OCI-LY7 (cell line): ENCODE measurements at regions not wholly inside any gene's neighbourhood (a gene's known extent, or its start where the extent isn't known, plus 50 kb on each side); places are given as distances from the start of the nearest gene placed in this dataset.

Experiments
- EZH2phosphoT487 ChIP-seq: fragments of 200-600 bp; sonication (generic); IDR thresholded peaks from 2 replicates; pipeline ENCODE4 v1.6.1; 2018; ENCODE audit warnings: low read depth, borderline replicate concordance, mild to moderate bottlenecking, mixed run types, antibody characterized with exemption, low read length, moderate library complexity, mixed read lengths
- TF ChIP-seq, protein P1 (sequence below): fragments of 200-600 bp; sonication (generic); conservative IDR thresholded peaks from 2 replicates; pipeline ENCODE4 v1.5.1; 2014; ENCODE audit warnings: mild to moderate bottlenecking, antibody characterized with exemption, low read length, moderate library complexity, mixed read lengths

DNA sequence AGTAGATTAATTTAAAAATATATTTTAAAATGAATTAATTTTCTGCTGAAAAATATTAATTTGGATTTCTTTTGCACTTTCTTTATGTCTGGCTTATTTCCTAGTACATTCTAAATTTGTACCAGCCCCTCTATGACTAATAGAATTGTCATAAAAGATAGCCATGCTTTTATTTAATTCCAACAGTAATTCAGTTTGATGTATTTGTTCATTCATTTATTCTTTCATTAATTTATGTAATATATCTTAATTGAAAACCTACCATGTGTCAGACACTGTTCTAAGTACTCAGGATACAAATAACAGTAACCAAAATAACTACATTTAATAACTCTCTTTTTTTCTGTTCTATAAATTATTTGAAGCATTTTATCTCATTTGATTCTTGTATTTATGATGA lies 264.0 kb upstream of the CCDC179 start:
- TF ChIP-seq, protein P1, sequence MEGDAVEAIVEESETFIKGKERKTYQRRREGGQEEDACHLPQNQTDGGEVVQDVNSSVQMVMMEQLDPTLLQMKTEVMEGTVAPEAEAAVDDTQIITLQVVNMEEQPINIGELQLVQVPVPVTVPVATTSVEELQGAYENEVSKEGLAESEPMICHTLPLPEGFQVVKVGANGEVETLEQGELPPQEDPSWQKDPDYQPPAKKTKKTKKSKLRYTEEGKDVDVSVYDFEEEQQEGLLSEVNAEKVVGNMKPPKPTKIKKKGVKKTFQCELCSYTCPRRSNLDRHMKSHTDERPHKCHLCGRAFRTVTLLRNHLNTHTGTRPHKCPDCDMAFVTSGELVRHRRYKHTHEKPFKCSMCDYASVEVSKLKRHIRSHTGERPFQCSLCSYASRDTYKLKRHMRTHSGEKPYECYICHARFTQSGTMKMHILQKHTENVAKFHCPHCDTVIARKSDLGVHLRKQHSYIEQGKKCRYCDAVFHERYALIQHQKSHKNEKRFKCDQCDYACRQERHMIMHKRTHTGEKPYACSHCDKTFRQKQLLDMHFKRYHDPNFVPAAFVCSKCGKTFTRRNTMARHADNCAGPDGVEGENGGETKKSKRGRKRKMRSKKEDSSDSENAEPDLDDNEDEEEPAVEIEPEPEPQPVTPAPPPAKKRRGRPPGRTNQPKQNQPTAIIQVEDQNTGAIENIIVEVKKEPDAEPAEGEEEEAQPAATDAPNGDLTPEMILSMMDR: no peak
- no peak for TF ChIP-seq EZH2phosphoT487
